ENCODE measurements at regions not wholly inside any gene's neighbourhood (a gene's known extent, or its start where the extent isn't known, plus 50 kb on each side); places are given as distances from the start of the nearest gene placed in this dataset.

- WGBS: 28% methylated on average over 2 of the region's 2 CpGs
- DNase-seq (ENCODE audit: low spot score): no peak
- TF ChIP-seq, protein P1, sequence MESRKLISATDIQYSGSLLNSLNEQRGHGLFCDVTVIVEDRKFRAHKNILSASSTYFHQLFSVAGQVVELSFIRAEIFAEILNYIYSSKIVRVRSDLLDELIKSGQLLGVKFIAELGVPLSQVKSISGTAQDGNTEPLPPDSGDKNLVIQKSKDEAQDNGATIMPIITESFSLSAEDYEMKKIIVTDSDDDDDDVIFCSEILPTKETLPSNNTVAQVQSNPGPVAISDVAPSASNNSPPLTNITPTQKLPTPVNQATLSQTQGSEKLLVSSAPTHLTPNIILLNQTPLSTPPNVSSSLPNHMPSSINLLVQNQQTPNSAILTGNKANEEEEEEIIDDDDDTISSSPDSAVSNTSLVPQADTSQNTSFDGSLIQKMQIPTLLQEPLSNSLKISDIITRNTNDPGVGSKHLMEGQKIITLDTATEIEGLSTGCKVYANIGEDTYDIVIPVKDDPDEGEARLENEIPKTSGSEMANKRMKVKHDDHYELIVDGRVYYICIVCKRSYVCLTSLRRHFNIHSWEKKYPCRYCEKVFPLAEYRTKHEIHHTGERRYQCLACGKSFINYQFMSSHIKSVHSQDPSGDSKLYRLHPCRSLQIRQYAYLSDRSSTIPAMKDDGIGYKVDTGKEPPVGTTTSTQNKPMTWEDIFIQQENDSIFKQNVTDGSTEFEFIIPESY (IDR thresholded peaks at IDR 0.05): no peak
- TF ChIP-seq SP1 (IDR thresholded peaks at IDR 0.05): no peak
- peak in 1 of 2 donors; percentile 8 for TF ChIP-seq HNF4A (conservative IDR thresholded peaks at IDR 0.05)
- Histone ChIP-seq H3K4me1 (ENCODE audit: control insufficient read depth in 4 of 4, insufficient read depth in 4 of 4, low read length in 3 of 4) (no peaks in the 10 kb centered on the region), H3K9me3 (ENCODE audit: control insufficient read depth in 4 of 4, low read length in 3 of 4) (no peaks in the 10 kb centered on the region), H3K4me3 (ENCODE audit: low read depth in 1 of 3, low read length in 3 of 3) (no peak overlapping the region), H3K27ac (ENCODE audit: low read depth in 1 of 2, low read length in 2 of 2) (no peak overlapping the region), H3K9ac (ENCODE audit: low read depth in 1 of 2, low read length in 2 of 2) (no peak overlapping the region), H3K27me3 (ENCODE audit: control insufficient read depth in 4 of 4, insufficient read depth in 4 of 4, low read length in 3 of 4) (no peaks in the 10 kb centered on the region), H3K36me3 (ENCODE audit: control insufficient read depth in 4 of 4, insufficient read depth in 3 of 4, low read depth in 1 of 4, low read length in 3 of 4) (no peaks in the 10 kb centered on the region)
Observed at GRCh38 chr6:54050750-54051149, 60.5 kb upstream of the MLIP start.

- TF ChIP-seq RXRA (IDR thresholded peaks at IDR 0.05): no peak
- TF ChIP-seq JUND (IDR thresholded peaks at IDR 0.05): peak; percentile 24 to 44
- TF ChIP-seq, protein P1 (IDR thresholded peaks at IDR 0.05): no peak
- DNase-seq (ENCODE audit: low spot score): no peak
- Histone ChIP-seq H3K27ac (ENCODE audit: low read depth in 1 of 2, low read length in 2 of 2) (no peak overlapping the region), H3K4me3 (ENCODE audit: low read depth in 1 of 3, low read length in 3 of 3) (no peak overlapping the region), H3K9me3 (ENCODE audit: control insufficient read depth in 4 of 4, low read length in 3 of 4) (no peaks in the 10 kb centered on the region), H3K36me3 (ENCODE audit: control insufficient read depth in 4 of 4, insufficient read depth in 3 of 4, low read depth in 1 of 4, low read length in 3 of 4) (no peaks in the 10 kb centered on the region), H3K4me1 (ENCODE audit: control insufficient read depth in 4 of 4, insufficient read depth in 4 of 4, low read length in 3 of 4) (peaks cover 0 to 20% (median 15%) of the 10 kb centered on the region in 4 donors), H3K9ac (ENCODE audit: low read depth in 1 of 2, low read length in 2 of 2) (no peak overlapping the region), H3K27me3 (ENCODE audit: control insufficient read depth in 4 of 4, insufficient read depth in 4 of 4, low read length in 3 of 4) (no peaks in the 10 kb centered on the region)
- WGBS: 57% methylated on average over 4 of the region's 4 CpGs
Observed at GRCh38 chr6:54053881-54054391, 57.3 kb upstream of the MLIP start.

- H3K4me1 ChIP-seq (ENCODE audit: control insufficient read depth in 4 of 4, insufficient read depth in 4 of 4, low read length in 3 of 4): peaks cover 0 to 20% (median 17%) of the 10 kb centered on the region in 4 donors
- TF ChIP-seq NR2F2 (IDR thresholded peaks at IDR 0.05): no peak
- no peak for TF ChIP-seq FOXA2 (IDR thresholded peaks at IDR 0.05)
- no peaks in the 10 kb centered on the region for H3K9me3 ChIP-seq (ENCODE audit: control insufficient read depth in 4 of 4, low read length in 3 of 4)
- no peak overlapping the region for H3K27ac ChIP-seq (ENCODE audit: low read depth in 1 of 2, low read length in 2 of 2)
- H3K36me3 ChIP-seq (ENCODE audit: control insufficient read depth in 4 of 4, insufficient read depth in 3 of 4, low read depth in 1 of 4, low read length in 3 of 4): no peaks in the 10 kb centered on the region
- H3K4me3 ChIP-seq (ENCODE audit: low read depth in 1 of 3, low read length in 3 of 3): no peak overlapping the region
- H3K27me3 ChIP-seq (ENCODE audit: control insufficient read depth in 4 of 4, insufficient read depth in 4 of 4, low read length in 3 of 4): no peaks in the 10 kb centered on the region
- WGBS: 88% methylated on average over 3 of the region's 3 CpGs
- no peak overlapping the region for H3K9ac ChIP-seq (ENCODE audit: low read depth in 1 of 2, low read length in 2 of 2)
- DNase-seq (ENCODE audit: low spot score): no peak
Observed at GRCh38 chr6:54056105-54056504, 55.1 kb upstream of the MLIP start.

GRCh38 chr6:54057058-54057457 lies 54.2 kb upstream of the MLIP start:
- no peak overlapping the region for H3K9ac ChIP-seq (ENCODE audit: low read depth in 1 of 2, low read length in 2 of 2)
- 27% methylated on average over 1 of the region's 1 CpG for WGBS
- TF ChIP-seq RAD21 (IDR thresholded peaks at IDR 0.05) (peak; percentile 16 to 39), FOXA2 (IDR thresholded peaks at IDR 0.05) (no peak), YY1 (IDR thresholded peaks at IDR 0.05) (peak; percentile 68), SP1 (IDR thresholded peaks at IDR 0.05) (peak; percentile 63), REST (IDR thresholded peaks at IDR 0.05) (no peak), NR2F2 (IDR thresholded peaks at IDR 0.05) (no peak), TAF1 (conservative IDR thresholded peaks at IDR 0.05) (no peak), RXRA (IDR thresholded peaks at IDR 0.05) (peak; percentile 44 to 55), HNF4G (IDR thresholded peaks at IDR 0.05) (peak; percentile 81), MAX (IDR thresholded peaks at IDR 0.05) (no peak)
- TF ChIP-seq, protein P2, sequence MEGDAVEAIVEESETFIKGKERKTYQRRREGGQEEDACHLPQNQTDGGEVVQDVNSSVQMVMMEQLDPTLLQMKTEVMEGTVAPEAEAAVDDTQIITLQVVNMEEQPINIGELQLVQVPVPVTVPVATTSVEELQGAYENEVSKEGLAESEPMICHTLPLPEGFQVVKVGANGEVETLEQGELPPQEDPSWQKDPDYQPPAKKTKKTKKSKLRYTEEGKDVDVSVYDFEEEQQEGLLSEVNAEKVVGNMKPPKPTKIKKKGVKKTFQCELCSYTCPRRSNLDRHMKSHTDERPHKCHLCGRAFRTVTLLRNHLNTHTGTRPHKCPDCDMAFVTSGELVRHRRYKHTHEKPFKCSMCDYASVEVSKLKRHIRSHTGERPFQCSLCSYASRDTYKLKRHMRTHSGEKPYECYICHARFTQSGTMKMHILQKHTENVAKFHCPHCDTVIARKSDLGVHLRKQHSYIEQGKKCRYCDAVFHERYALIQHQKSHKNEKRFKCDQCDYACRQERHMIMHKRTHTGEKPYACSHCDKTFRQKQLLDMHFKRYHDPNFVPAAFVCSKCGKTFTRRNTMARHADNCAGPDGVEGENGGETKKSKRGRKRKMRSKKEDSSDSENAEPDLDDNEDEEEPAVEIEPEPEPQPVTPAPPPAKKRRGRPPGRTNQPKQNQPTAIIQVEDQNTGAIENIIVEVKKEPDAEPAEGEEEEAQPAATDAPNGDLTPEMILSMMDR (IDR thresholded peaks at IDR 0.05; ENCODE audit: low read depth, low read length, missing input control): no peak

More at GRCh38 chr6:54057058-54057457, 54.2 kb upstream of the MLIP start:
- Histone ChIP-seq H3K36me3 (ENCODE audit: control insufficient read depth in 4 of 4, insufficient read depth in 3 of 4, low read depth in 1 of 4, low read length in 3 of 4) (no peaks in the 10 kb centered on the region), H3K4me1 (ENCODE audit: control insufficient read depth in 4 of 4, insufficient read depth in 4 of 4, low read length in 3 of 4) (peaks cover 0 to 25% (median 17%) of the 10 kb centered on the region in 4 donors), H3K27me3 (ENCODE audit: control insufficient read depth in 4 of 4, insufficient read depth in 4 of 4, low read length in 3 of 4) (no peaks in the 10 kb centered on the region), H3K4me3 (ENCODE audit: low read depth in 1 of 3, low read length in 3 of 3) (no peak overlapping the region), H3K9me3 (ENCODE audit: control insufficient read depth in 4 of 4, low read length in 3 of 4) (no peaks in the 10 kb centered on the region), H3K27ac (ENCODE audit: low read depth in 1 of 2, low read length in 2 of 2) (peak overlapping the region in 1 of 2 donors; percentile 4)
- DNase-seq (ENCODE audit: low spot score): no peak
